Panc1 (cell line): ENCODE measurements at regions not wholly inside any gene's neighbourhood (a gene's known extent, or its start where the extent isn't known, plus 50 kb on each side); places are given as distances from the start of the nearest gene placed in this dataset.

Source experiments
- ATAC-seq: fragments of 200-7000 bp; cut with Tn5 transposase; 2 replicates; pipeline ENCODE4 v1.9.1; 2020; ENCODE audit warnings: mild to moderate bottlenecking, moderate library complexity
- BruUV-seq: library from RNA; stranded (reverse); fragments of 400-500 nt; replicated peaks from 2 replicates; lab custom pipeline; 2021; lab: Mats Ljungman, UMichigan
- CTCF ChIA-PET: fragments of 300-600 bp; sonication (Branson Sonifier 250); formaldehyde crosslinking; loops from one replicate; lab custom pipeline; 2022; ENCODE audit warnings: antibody characterized with exemption; lab: Charles Lee
- POLR2A ChIA-PET: fragments of 300-600 bp; sonication (Branson Sonifier 250); formaldehyde crosslinking; loops from one replicate; lab custom pipeline; 2022; ENCODE audit warnings: antibody characterized with exemption; lab: Charles Lee
- DNase-seq: peaks from one replicate; pipeline ENCODE4 v3.0.0-alpha.2; 2010; ENCODE audit warnings: low read depth, low spot score
- H3K27ac ChIP-seq: 2 replicates; pipeline ENCODE4 v1.5.1; 2011; ENCODE audit warnings: mild to moderate bottlenecking, low read length, inconsistent platforms
- H3K27me3 ChIP-seq: fragments of 200-500 bp; sonication (Bioruptor generic); 2 replicates; pipeline ENCODE4 v1.6.0; 2014; ENCODE audit warnings: low read length, inconsistent platforms; ENCODE audit not compliant: control insufficient read depth, insufficient read depth
- H3K36me3 ChIP-seq: fragments of 200-500 bp; sonication (Bioruptor generic); 2 replicates; pipeline ENCODE4 v1.5.1; 2014; ENCODE audit warnings: inconsistent platforms, mild to moderate bottlenecking, low read length, moderate library complexity; ENCODE audit not compliant: control insufficient read depth, insufficient read depth
- H3K4me1 ChIP-seq: 2 replicates; pipeline ENCODE4 v1.5.1; 2011; ENCODE audit warnings: inconsistent platforms, mild to moderate bottlenecking, low read length, moderate library complexity; ENCODE audit not compliant: control insufficient read depth, insufficient read depth
- H3K4me3 ChIP-seq, 2 experiments: 2 replicates each; pipeline ENCODE4 v1.5.1; 2011 to 2012; ENCODE audit warnings: low read depth in 2 of 2, low read length in 2 of 2, mild to moderate bottlenecking in 2 of 2, inconsistent platforms in 1 of 2, moderate library complexity in 1 of 2
- H3K9me3 ChIP-seq: fragments of 200-500 bp; sonication (Bioruptor generic); 2 replicates; pipeline ENCODE4 v1.5.1; 2014; ENCODE audit warnings: low read depth, mild to moderate bottlenecking, inconsistent platforms, low read length, moderate library complexity; ENCODE audit not compliant: control insufficient read depth, insufficient read depth
- POLR2AphosphoS5 ChIP-seq: IDR thresholded peaks from 2 replicates; pipeline ENCODE4 v1.6.1; 2012; ENCODE audit warnings: mild to moderate bottlenecking, low read depth, low read length, moderate library complexity
- SIN3A ChIP-seq: IDR thresholded peaks from 2 replicates; pipeline ENCODE4 v1.6.1; 2012; ENCODE audit warnings: low read depth, mild to moderate bottlenecking, low read length, moderate library complexity, borderline replicate concordance; ENCODE audit not compliant: insufficient read depth
- TCF7L2 ChIP-seq: IDR thresholded peaks from 2 replicates; pipeline ENCODE4 v1.6.1; 2011; ENCODE audit warnings: mild to moderate bottlenecking, low read depth, low read length, inconsistent platforms
- in situ Hi-C: cut with HindIII; loops from 2 replicates; pipeline ENCODE4 v1.10.0; 2016; ENCODE audit warnings: low sequenced_read_pairs, low pct_unique_long_range_greater_than_20kb
- intact Hi-C: fragments of 100-400 bp; cut with micrococcal nuclease; formaldehyde crosslinking; loops from one replicate; pipeline ENCODE4 v1.10.0; 2022; ENCODE audit not compliant: unreplicated experiment
- TF ChIP-seq, protein P1 (sequence below): fragments of 450-650 bp; IDR thresholded peaks from 2 replicates; pipeline ENCODE4 v1.5.1; 2017; ENCODE audit warnings: mild to moderate bottlenecking
- TF ChIP-seq, protein P2 (sequence below), 2 experiments: IDR thresholded peaks; 2 replicates each; pipeline ENCODE4 v1.6.1; 2011 to 2012; ENCODE audit warnings: low read depth in 2 of 2, control low read depth in 1 of 2, low read length in 1 of 2, mild to moderate bottlenecking in 1 of 2, moderate library complexity in 1 of 2; ENCODE audit not compliant: insufficient read depth in 1 of 2

DNA sequence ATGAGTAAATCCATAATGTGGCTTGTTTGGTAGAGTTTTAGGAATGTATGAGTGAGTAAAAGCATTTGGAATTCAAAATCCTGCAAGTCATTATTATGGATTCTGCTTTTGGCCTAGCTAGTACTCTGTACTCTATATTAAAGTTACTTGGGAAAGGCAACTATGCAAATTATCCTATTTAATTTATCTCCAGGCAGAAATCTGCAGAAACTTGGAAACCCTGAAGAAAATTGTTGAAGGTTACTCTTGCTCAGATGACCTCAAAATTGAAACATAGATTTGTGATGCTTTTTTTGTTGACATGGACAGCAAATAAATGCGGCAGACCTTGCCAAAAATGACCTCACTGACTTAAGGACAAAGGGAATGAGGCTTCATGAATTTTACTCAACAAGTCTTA lies 477.1 kb upstream of the EYS start:
- Histone ChIP-seq H3K27me3 (no peaks in the 10 kb centered on the region), H3K36me3 (no peaks in the 10 kb centered on the region), H3K4me1 (no peaks in the 10 kb centered on the region), H3K9me3 (peaks cover 22% of the 10 kb centered on the region), H3K4me3 (no peak overlapping the region), H3K27ac (no peak overlapping the region)
- intact Hi-C loops: no loop called here
- in situ Hi-C loops: no loop called here
- CTCF ChIA-PET: no interaction called here
- BruUV-seq: no TSS peak
- POLR2A ChIA-PET: no interaction called here
- DNase-seq (no peak), ATAC-seq (no peak)
- TF ChIP-seq, protein P1, sequence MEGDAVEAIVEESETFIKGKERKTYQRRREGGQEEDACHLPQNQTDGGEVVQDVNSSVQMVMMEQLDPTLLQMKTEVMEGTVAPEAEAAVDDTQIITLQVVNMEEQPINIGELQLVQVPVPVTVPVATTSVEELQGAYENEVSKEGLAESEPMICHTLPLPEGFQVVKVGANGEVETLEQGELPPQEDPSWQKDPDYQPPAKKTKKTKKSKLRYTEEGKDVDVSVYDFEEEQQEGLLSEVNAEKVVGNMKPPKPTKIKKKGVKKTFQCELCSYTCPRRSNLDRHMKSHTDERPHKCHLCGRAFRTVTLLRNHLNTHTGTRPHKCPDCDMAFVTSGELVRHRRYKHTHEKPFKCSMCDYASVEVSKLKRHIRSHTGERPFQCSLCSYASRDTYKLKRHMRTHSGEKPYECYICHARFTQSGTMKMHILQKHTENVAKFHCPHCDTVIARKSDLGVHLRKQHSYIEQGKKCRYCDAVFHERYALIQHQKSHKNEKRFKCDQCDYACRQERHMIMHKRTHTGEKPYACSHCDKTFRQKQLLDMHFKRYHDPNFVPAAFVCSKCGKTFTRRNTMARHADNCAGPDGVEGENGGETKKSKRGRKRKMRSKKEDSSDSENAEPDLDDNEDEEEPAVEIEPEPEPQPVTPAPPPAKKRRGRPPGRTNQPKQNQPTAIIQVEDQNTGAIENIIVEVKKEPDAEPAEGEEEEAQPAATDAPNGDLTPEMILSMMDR: no peak
- TF ChIP-seq POLR2AphosphoS5 (no peak), SIN3A (no peak), TCF7L2 (no peak)
- TF ChIP-seq, protein P2, sequence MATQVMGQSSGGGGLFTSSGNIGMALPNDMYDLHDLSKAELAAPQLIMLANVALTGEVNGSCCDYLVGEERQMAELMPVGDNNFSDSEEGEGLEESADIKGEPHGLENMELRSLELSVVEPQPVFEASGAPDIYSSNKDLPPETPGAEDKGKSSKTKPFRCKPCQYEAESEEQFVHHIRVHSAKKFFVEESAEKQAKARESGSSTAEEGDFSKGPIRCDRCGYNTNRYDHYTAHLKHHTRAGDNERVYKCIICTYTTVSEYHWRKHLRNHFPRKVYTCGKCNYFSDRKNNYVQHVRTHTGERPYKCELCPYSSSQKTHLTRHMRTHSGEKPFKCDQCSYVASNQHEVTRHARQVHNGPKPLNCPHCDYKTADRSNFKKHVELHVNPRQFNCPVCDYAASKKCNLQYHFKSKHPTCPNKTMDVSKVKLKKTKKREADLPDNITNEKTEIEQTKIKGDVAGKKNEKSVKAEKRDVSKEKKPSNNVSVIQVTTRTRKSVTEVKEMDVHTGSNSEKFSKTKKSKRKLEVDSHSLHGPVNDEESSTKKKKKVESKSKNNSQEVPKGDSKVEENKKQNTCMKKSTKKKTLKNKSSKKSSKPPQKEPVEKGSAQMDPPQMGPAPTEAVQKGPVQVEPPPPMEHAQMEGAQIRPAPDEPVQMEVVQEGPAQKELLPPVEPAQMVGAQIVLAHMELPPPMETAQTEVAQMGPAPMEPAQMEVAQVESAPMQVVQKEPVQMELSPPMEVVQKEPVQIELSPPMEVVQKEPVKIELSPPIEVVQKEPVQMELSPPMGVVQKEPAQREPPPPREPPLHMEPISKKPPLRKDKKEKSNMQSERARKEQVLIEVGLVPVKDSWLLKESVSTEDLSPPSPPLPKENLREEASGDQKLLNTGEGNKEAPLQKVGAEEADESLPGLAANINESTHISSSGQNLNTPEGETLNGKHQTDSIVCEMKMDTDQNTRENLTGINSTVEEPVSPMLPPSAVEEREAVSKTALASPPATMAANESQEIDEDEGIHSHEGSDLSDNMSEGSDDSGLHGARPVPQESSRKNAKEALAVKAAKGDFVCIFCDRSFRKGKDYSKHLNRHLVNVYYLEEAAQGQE (IDR thresholded peaks at IDR 0.05; ENCODE audit: insufficient read depth in 1 of 2, low read depth in 2 of 2, low read length in 1 of 2): no peak

DNA sequence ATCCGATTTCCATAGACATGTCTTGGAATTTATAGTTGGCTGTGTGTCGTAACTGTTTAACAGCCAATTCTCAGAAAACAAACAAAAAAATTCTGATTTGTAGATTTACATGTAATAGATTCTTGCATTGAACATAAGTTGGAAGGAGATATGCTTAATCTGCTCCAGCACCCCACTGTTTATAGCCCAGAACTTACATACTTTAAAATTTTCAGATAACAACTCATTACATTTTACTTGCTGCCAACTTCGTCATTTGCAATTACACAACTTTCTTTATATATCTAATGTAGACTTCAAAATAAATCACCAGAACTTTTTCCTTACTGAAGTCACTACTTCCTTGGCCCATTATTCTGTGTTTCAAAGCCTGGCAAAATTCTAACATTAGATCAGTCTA lies 472.3 kb upstream of the EYS start:
- H3K36me3 ChIP-seq: no peaks in the 10 kb centered on the region
- CTCF ChIA-PET: no interaction called here
- no peak overlapping the region for H3K27ac ChIP-seq
- peaks cover 2% of the 10 kb centered on the region; the same call in 1 of the 2 replicates for H3K9me3 ChIP-seq
- no peak for TF ChIP-seq TCF7L2
- no peak for TF ChIP-seq POLR2AphosphoS5
- TF ChIP-seq, protein P2 (IDR thresholded peaks at IDR 0.05; ENCODE audit: insufficient read depth in 1 of 2, low read depth in 2 of 2, low read length in 1 of 2): no peak
- no peak for TF ChIP-seq SIN3A
- TF ChIP-seq, protein P1: no peak
- DNase-seq (no peak), ATAC-seq (no peak)
- intact Hi-C loops (no loop called here), in situ Hi-C loops (no loop called here)
- no TSS peak for BruUV-seq
- POLR2A ChIA-PET: no interaction called here
- no peaks in the 10 kb centered on the region for H3K4me1 ChIP-seq
- no peak overlapping the region for H3K4me3 ChIP-seq
- H3K27me3 ChIP-seq: no peaks in the 10 kb centered on the region
